ENCODE measurements at regions not wholly inside any gene's neighbourhood (a gene's known extent, or its start where the extent isn't known, plus 50 kb on each side); places are given as distances from the start of the nearest gene placed in this dataset.

GRCh38 chr12:24281341-24281740 is 331.9 kb upstream of the SOX5 start:
- TF ChIP-seq EP300 (IDR thresholded peaks at IDR 0.05) (no peak), POLR2A (IDR thresholded peaks at IDR 0.05) (no peak)
- TF ChIP-seq, protein P1, sequence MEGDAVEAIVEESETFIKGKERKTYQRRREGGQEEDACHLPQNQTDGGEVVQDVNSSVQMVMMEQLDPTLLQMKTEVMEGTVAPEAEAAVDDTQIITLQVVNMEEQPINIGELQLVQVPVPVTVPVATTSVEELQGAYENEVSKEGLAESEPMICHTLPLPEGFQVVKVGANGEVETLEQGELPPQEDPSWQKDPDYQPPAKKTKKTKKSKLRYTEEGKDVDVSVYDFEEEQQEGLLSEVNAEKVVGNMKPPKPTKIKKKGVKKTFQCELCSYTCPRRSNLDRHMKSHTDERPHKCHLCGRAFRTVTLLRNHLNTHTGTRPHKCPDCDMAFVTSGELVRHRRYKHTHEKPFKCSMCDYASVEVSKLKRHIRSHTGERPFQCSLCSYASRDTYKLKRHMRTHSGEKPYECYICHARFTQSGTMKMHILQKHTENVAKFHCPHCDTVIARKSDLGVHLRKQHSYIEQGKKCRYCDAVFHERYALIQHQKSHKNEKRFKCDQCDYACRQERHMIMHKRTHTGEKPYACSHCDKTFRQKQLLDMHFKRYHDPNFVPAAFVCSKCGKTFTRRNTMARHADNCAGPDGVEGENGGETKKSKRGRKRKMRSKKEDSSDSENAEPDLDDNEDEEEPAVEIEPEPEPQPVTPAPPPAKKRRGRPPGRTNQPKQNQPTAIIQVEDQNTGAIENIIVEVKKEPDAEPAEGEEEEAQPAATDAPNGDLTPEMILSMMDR (IDR thresholded peaks at IDR 0.05) = no peak
